ENCODE measurements at regions not wholly inside any gene's neighbourhood (a gene's known extent, or its start where the extent isn't known, plus 50 kb on each side); places are given as distances from the start of the nearest gene placed in this dataset.
A peak's percentile ranks its signal among the peaks of the same experiment; 100 is the strongest.
"Not testable (repeated sequence)": the region's sequence is repeated elsewhere in the genome, so short reads cannot be mapped to it uniquely, and the experiment has no call there.

- no peak for ATAC-seq
Observed at GRCh38 chr1:233477359-233477758, 136.5 kb upstream of the KCNK1 start.

- ATAC-seq = no peak
Observed at GRCh38 chr1:233478611-233479010, 135.3 kb upstream of the KCNK1 start.

- ATAC-seq = no peak
Observed at GRCh38 chr1:233479110-233479890, 134.6 kb upstream of the KCNK1 start.

- ATAC-seq = no peak
Observed at GRCh38 chr1:233480198-233480597, 133.7 kb upstream of the KCNK1 start.

DNA sequence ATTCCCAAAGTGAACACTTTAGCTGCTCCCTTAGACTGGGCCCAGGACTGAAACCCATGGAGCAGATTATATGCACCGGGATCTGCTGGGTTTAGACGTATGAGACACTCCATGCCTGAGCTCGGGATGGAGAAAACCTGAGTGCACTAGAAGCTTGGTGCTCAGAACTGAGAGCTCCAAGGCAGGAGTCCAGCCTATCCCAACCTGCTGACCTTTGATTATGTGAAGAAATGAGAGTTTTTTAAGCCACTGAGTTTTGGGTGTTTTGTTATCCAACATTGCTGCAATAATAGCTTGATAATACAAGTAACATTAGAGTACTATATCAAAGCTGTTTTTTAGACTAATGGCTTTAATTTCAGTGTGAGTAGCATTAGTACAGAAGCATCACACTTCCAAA lies 131.5 kb upstream of the KCNK1 start:
- ATAC-seq = no peak

DNA sequence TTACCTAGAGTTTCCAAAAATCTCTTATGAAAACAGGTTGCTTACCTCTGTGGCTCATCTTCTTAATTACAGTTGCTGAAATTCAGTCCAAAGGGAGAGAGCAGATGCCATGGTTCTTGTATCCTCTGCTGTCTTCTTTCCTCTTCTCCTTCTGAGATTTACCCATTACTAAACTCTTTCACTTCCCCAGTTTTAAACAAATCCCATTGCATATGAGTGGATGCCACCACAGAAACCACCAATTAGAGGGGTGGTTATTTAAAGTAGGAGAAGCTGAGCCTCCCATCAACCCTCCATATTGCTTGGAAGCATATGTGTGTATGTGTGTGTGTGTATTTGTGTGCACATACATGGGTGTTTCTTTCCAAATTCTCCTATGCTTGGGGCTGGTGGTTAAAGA lies 128.5 kb upstream of the KCNK1 start:
- no peak for ATAC-seq

- no peak for ATAC-seq
Observed at GRCh38 chr1:233485809-233486398, 128.0 kb upstream of the KCNK1 start.

DNA sequence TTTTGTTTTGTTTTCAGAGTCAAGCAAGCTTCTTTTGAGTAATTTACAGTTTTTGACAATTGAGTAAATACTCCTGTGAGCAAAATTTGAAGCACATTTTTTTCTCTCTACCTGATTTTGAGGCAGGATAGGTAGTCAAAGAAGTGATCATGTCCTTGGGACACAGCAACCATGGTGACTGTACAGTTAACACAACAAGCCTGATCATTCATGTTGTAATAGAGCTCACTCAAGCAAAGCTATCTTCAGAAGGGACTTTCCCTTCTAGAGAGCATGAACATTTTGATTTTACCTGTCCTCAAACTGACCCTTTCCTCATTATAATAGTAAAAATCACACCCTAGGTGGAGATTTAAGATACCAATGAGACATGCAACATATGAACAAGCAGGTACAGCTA lies 126.5 kb upstream of the KCNK1 start:
- no peak for ATAC-seq

- no peak for ATAC-seq
Observed at GRCh38 chr1:233489411-233489810, 124.5 kb upstream of the KCNK1 start.

DNA sequence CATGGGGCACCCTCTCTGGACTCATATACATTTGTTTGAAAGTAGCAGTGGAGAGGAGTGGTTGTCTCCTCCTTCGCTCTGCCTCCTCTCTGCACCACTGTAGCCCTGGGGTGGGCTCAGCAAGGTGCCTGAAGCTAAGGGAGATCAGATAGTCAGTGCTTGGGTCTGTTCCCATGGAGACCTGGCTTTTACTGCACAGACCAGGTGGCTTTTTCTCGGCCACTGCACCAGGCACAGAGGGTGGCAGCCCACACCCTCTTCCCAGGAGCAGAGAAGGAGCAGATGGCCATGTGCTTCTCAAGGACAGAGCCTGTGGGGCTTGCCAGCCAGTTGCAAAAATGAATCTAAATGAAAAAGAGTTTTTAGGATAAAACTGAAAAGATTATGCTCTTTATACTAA lies 123.4 kb upstream of the KCNK1 start:
- ATAC-seq = no peak

DNA sequence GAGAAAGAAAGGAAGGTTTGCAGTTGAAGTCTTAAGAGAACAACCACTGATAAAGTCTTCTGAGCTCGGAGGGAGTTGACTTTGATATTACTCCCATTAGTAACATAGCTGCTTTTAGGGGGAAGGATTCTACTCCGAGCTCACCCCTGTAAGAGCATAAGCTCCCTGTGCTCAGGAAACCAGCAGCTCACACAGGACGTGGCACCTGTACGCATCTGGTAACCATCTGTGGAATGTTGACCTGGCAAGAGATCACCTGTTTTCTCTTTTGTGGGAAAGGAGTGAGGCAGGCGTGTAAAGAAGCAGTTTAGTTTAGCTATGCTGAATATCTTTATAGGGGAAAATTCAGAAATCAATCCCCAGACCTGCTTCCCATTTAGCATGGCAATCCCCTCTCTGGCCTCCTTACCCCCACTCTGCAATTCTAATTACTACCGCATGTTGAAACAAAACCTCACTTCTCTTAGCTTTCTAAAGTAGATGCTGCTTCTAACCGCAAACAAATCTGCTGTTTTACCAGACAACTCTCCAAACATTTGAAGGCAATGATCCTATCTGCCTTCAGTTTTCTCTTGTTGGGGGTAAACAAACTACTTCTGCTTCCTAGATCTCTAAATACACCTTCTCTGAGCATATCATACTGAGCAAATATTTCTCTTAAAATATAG lies 121.8 kb upstream of the KCNK1 start:
- no peak for ATAC-seq

DNA sequence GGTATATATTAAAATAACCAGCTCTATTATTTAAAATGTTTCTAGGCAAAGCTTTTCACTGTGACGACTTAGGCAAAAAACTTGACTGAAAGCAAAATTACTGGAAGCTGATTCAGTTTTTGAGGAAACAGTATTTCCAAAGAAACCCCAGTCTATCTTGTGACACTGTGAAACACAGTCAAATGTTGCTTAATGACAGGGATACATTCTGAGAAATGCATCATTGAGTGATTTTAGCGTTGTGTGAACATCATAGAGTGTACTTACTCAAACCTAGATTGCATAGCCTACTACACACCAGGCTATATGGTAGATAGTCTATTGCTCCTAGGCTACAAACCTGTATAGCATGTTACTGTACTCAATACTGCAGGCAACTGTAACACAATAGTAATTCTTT lies 116.9 kb upstream of the KCNK1 start:
- peak in 1 of 2 donors; percentile 36 for ATAC-seq

DNA sequence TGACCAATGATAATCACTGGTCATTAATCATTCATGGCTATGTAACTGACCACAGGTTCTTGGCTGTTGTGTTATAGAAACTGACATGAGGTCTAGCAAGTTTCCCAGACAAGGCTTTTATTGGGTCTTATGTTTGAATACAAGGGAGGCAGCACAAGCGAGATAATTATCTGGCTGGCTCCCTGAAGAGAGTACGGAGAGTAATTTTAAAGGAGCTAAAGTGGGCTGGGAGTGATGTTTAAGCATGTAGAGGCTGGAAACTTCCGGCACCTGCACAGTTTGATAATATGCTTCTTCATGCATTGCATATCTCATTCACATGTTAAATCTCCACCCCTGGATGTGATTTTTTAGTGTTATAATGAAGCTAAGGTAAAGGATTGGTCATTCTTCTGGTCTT lies 116.2 kb upstream of the KCNK1 start:
- no peak for ATAC-seq

DNA sequence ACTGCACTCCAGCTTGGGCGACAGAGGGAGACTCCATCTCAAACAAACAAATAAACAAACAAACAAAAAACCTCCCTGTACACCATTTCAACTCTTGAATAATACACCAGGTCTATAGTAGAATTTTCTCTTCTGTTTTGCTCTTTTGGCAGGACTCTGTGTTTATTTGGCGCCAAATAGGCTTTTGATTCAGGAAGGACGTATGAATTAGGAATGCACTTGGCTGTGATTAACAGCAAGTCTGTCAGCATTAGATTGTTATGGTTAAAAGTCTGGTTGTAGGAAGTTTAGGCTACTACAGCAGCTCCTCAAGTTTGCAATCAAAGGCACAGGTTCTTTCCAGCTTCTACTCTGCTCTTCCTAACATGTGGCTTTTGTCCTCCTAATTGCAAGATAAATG lies 113.8 kb upstream of the KCNK1 start:
- no peak for ATAC-seq

GRCh38 chr1:233503366-233503954 lies 110.4 kb upstream of the KCNK1 start:
- ATAC-seq = no peak

DNA sequence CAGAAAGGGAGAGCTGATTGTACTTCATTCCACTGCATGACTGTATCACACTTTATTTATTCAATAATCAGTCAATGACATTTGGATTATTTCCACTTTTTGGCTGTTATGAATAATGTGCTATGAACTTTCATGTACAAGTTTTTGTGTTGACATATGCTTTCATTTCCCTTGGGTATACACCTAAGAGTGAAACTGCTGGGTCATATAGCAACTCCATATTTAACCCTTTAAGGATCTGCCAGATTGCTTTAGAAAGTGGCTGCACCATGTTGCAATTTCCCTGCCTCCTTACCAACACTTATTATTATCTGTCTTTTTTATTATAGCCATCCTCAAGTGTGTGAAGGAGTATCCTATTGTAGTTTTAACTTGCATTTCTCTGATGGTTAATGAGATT lies 108.8 kb upstream of the KCNK1 start:
- ATAC-seq = no peak

GRCh38 chr1:233505889-233506288 lies 108.0 kb upstream of the KCNK1 start:
- not testable (repeated sequence) for ATAC-seq

DNA sequence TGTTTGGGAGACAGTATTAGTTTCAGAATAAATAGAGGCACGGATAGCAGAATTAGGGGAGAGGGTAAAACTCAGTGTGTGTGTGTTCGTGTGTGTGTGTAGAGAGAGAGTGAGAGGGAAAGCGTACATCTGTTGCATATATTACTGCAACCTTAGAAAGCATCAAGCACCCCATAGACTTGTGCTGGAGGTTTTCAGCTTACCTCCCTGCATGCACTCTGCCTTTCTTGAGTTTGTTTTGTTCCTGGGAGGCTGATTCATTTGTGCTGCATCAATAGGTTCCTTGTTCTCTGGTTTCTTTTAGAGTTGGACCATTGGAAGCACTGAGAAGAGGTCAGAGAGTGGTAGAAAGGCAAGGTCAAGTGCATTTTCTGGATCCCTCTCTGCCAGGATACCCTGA lies 104.4 kb upstream of the KCNK1 start:
- no peak for ATAC-seq

DNA sequence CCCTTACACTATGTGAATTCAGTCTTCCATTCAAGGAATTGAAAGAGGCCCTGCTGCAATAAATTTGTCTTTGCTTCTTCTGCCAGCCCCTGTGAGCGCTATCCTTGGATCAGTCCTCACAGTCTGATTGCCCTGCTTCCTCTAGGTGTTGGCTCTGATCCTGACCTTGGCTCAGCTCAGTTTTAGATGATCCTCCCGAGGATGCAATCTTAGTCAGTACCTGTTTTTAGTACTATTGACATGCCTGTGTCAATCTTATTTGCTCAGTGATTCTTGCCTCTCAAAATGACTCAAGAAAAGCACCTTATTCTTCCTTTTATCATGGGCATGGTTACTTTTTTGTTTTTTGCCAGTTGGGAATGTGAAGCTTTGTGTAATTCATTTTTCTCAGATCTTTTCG lies 101.4 kb upstream of the KCNK1 start:
- no peak for ATAC-seq

DNA sequence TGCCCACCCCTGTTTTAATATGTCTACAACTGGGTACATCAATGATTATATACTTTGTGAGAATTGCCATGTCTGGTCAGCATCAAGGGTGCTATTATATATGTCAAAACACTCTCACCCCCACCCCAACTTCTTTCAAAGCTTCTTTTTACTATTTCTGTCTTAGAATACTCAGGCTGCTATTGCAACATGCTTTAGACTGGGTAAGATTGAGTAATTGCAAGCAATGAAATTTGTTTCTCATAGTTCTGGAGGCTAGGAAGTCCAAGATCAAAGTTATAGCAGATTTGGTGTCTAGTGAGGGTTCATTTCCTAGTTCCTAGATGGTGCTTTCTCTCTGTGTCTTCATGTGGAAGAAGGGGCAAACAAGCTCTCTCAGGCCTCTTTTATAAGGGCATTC lies 100.5 kb upstream of the KCNK1 start:
- no peak for ATAC-seq

GRCh38 chr1:233514946-233515391 lies 98.9 kb upstream of the KCNK1 start:
- ATAC-seq = no peak

DNA sequence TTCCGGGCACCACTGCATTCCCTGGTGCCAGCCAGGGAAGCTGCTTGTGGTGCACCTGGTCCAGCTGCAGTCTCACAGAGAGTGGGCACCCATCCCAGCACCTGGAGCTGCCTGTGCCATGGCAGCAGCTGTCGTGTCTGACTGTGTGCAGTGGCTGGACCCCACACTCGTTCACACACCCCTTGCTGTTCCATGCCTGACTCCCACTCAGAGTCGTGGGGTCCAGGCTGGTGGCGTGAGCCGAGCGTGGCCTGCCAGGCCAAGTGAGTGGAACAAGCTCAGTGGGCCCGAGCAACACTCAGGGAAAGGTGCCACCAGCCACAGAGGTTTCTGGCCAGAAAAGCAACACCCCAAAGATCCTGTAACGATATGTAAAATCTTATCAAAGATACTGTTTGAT lies 97.2 kb upstream of the KCNK1 start:
- ATAC-seq = no peak

DNA sequence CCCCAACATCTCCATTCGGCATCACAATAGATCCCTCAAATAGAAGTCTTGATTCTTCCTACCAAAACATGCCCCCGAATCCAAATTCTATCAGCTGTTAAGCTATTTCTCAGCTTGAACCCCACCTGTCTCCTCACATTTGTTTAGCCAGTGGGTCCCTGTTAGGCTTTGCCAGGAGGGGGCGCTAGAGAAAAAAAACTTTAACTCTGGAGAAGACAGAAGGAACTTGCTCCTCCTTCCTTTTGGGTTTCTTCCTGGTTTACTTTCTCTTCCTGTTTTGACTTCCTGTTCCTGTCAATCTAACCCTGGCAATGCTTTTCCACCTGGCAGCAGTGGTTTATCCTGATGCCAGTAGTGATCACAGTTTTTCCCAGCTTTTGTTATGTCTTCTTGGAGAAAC lies 95.6 kb upstream of the KCNK1 start:
- no peak for ATAC-seq
